KMS-11 (cell line): ENCODE measurements at regions not wholly inside any gene's neighbourhood (a gene's known extent, or its start where the extent isn't known, plus 50 kb on each side); places are given as distances from the start of the nearest gene placed in this dataset.

Experiments used
- H2AFZ ChIP-seq: fragments of 200-600 bp; sonication (generic); 2 replicates; pipeline ENCODE4 v1.6.1; 2016; ENCODE audit warnings: antibody characterized with exemption, mixed run types, low read depth
- H3K27ac ChIP-seq: fragments of 200-600 bp; sonication (generic); 2 replicates; pipeline ENCODE4 v1.6.1; 2016; ENCODE audit warnings: mild to moderate bottlenecking, mixed run types
- H3K27me3 ChIP-seq: fragments of 200-600 bp; sonication (generic); 2 replicates; pipeline ENCODE4 v1.6.1; 2017; ENCODE audit warnings: mild to moderate bottlenecking, low read depth, mixed run types, moderate library complexity; ENCODE audit not compliant: insufficient read depth
- H3K36me3 ChIP-seq: fragments of 200-600 bp; sonication (generic); 2 replicates; pipeline ENCODE4 v1.6.1; 2017; ENCODE audit warnings: mild to moderate bottlenecking, mixed run types; ENCODE audit not compliant: insufficient read depth
- H3K4me1 ChIP-seq: fragments of 200-600 bp; sonication (generic); 2 replicates; pipeline ENCODE4 v1.6.1; 2016; ENCODE audit warnings: mild to moderate bottlenecking, low read depth, mixed run types; ENCODE audit not compliant: poor library complexity, severe bottlenecking
- H3K4me2 ChIP-seq: fragments of 200-600 bp; sonication (generic); 2 replicates; pipeline ENCODE4 v1.7.0; 2016; ENCODE audit warnings: mild to moderate bottlenecking, mixed run types
- H3K4me3 ChIP-seq: fragments of 200-600 bp; sonication (generic); IDR thresholded peaks from 2 replicates; pipeline ENCODE4 v1.6.1; 2017; ENCODE audit warnings: low read depth, low read length, mixed read lengths; ENCODE audit not compliant: insufficient read depth
- H3K79me2 ChIP-seq: fragments of 200-600 bp; sonication (generic); 2 replicates; pipeline ENCODE4 v1.6.1; 2016; ENCODE audit warnings: low read depth, mixed run types; ENCODE audit not compliant: insufficient read depth
- H3K9ac ChIP-seq: fragments of 200-600 bp; sonication (generic); 2 replicates; pipeline ENCODE4 v1.6.1; 2016; ENCODE audit warnings: mild to moderate bottlenecking, mixed run types
- H4K20me1 ChIP-seq: fragments of 200-600 bp; sonication (generic); 2 replicates; pipeline ENCODE4 v1.6.1; 2016; ENCODE audit warnings: mild to moderate bottlenecking, mixed run types; ENCODE audit not compliant: insufficient read depth
- TF ChIP-seq, protein P1 (sequence below): fragments of 200-600 bp; sonication (generic); conservative IDR thresholded peaks from 2 replicates; pipeline ENCODE4 v1.6.1; 2017; ENCODE audit warnings: low read depth, mild to moderate bottlenecking, antibody characterized with exemption, low read length, moderate library complexity, mixed read lengths

DNA sequence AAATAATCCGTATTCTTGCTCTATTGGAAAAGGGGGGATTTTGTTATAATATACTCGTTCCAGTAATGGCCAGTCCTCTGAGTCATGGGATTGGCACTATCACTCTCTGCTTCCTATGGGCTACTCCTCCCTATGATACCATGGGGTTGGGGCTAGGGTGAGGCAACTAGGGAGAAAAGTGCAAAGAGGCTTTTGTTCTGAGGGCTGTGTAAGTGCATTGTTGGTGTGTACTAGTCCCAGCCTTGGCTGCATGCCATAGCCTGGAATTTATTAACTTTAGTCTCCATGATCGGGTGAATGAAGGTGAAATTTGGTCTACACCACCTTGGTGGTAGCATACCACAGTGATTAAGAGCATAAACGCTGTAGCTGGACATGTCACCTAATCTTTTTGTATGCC, 247.6 kb downstream of the RPAP3 start:
- Histone ChIP-seq H3K4me1 (no peaks in the 10 kb centered on the region), H3K4me3 (no peak overlapping the region), H4K20me1 (no peaks in the 10 kb centered on the region), H3K9ac (no peak overlapping the region), H3K79me2 (no peaks in the 10 kb centered on the region), H2AFZ (no peak overlapping the region), H3K4me2 (no peak overlapping the region), H3K27ac (no peak overlapping the region), H3K36me3 (no peaks in the 10 kb centered on the region), H3K27me3 (0 out of 2 replicates have a peak, but pooled peaks cover 3% of the 10 kb centered on the region)
- TF ChIP-seq, protein P1, sequence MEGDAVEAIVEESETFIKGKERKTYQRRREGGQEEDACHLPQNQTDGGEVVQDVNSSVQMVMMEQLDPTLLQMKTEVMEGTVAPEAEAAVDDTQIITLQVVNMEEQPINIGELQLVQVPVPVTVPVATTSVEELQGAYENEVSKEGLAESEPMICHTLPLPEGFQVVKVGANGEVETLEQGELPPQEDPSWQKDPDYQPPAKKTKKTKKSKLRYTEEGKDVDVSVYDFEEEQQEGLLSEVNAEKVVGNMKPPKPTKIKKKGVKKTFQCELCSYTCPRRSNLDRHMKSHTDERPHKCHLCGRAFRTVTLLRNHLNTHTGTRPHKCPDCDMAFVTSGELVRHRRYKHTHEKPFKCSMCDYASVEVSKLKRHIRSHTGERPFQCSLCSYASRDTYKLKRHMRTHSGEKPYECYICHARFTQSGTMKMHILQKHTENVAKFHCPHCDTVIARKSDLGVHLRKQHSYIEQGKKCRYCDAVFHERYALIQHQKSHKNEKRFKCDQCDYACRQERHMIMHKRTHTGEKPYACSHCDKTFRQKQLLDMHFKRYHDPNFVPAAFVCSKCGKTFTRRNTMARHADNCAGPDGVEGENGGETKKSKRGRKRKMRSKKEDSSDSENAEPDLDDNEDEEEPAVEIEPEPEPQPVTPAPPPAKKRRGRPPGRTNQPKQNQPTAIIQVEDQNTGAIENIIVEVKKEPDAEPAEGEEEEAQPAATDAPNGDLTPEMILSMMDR = no peak

GRCh38 chr12:47449797-47450196, 256.0 kb downstream of the RPAP3 start:
- Histone ChIP-seq H3K36me3 (no peaks in the 10 kb centered on the region), H3K4me1 (no peaks in the 10 kb centered on the region), H3K27ac (no peak overlapping the region), H3K4me3 (no peak overlapping the region), H4K20me1 (no peaks in the 10 kb centered on the region), H3K79me2 (no peaks in the 10 kb centered on the region), H3K27me3 (no peaks in the 10 kb centered on the region), H3K4me2 (no peak overlapping the region), H2AFZ (no peak overlapping the region), H3K9ac (no peak overlapping the region)
- TF ChIP-seq, protein P1 = no peak

GRCh38 chr12:47442310-47442709, 263.5 kb downstream of the RPAP3 start:
- Histone ChIP-seq H3K27me3 (no peaks in the 10 kb centered on the region), H3K36me3 (no peaks in the 10 kb centered on the region), H2AFZ (no peak overlapping the region), H3K27ac (no peak overlapping the region), H4K20me1 (no peaks in the 10 kb centered on the region), H3K4me3 (no peak overlapping the region), H3K4me2 (no peak overlapping the region), H3K9ac (no peak overlapping the region), H3K4me1 (no peaks in the 10 kb centered on the region), H3K79me2 (no peaks in the 10 kb centered on the region)
- TF ChIP-seq, protein P1 = no peak

GRCh38 chr12:47441490-47441889, 264.3 kb downstream of the RPAP3 start:
- H3K4me3 ChIP-seq = no peak overlapping the region
- H3K27ac ChIP-seq = no peak overlapping the region
- no peak overlapping the region for H3K9ac ChIP-seq
- TF ChIP-seq, protein P1 = no peak
- no peaks in the 10 kb centered on the region for H4K20me1 ChIP-seq
- H3K4me2 ChIP-seq = no peak overlapping the region
- no peaks in the 10 kb centered on the region for H3K36me3 ChIP-seq
- H3K4me1 ChIP-seq = no peaks in the 10 kb centered on the region
- H2AFZ ChIP-seq = no peak overlapping the region
- no peaks in the 10 kb centered on the region for H3K27me3 ChIP-seq
- no peaks in the 10 kb centered on the region for H3K79me2 ChIP-seq
